ENCODE measurements at regions not wholly inside any gene's neighbourhood (a gene's known extent, or its start where the extent isn't known, plus 50 kb on each side); places are given as distances from the start of the nearest gene placed in this dataset.

DNA sequence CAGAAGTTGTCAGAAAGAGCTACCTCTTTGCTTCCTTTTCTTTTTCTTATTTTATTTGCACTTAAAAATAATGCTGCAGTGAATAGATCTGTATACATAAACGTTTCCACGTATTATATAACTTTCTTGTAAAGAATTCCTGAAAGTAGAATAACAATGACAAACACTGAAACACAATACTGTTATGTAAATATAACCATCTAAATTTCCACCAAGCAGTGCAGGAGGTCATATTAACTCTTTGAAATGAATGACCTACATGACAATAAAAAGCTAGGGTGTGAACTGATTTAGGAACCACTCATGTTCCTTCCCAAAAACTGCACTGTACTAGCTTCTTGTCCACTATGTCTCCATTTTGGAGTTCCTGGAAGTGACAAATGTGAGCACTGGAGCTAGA is 85.8 kb downstream of the COX18 start:
- Histone ChIP-seq H3K36me3 (ENCODE audit: insufficient read depth, insufficient read length, low read length) (no peaks in the 10 kb centered on the region), H3K4me1 (ENCODE audit: insufficient read depth, insufficient read length) (no peaks in the 10 kb centered on the region), H3K27me3 (ENCODE audit: insufficient read depth, insufficient read length) (no peaks in the 10 kb centered on the region), H3K9ac (ENCODE audit: insufficient read length, low read depth) (no peak overlapping the region), H3K4me3 (ENCODE audit: insufficient read length, low read depth) (no peak overlapping the region), H3K9me3 (ENCODE audit: insufficient read depth, low read length) (no peaks in the 10 kb centered on the region)
- no peak for TF ChIP-seq SUZ12 (IDR thresholded peaks at IDR 0.05; ENCODE audit: extremely low read depth, insufficient read depth, insufficient read length)
- no peak for TF ChIP-seq YY1 (IDR thresholded peaks at IDR 0.05; ENCODE audit: insufficient read depth, insufficient read length)
- TF ChIP-seq ZNF274 (IDR thresholded peaks at IDR 0.05; ENCODE audit: low read depth, low read length) = no peak
- no peak for DNase-seq (ENCODE audit: low read depth, low spot score)

DNA sequence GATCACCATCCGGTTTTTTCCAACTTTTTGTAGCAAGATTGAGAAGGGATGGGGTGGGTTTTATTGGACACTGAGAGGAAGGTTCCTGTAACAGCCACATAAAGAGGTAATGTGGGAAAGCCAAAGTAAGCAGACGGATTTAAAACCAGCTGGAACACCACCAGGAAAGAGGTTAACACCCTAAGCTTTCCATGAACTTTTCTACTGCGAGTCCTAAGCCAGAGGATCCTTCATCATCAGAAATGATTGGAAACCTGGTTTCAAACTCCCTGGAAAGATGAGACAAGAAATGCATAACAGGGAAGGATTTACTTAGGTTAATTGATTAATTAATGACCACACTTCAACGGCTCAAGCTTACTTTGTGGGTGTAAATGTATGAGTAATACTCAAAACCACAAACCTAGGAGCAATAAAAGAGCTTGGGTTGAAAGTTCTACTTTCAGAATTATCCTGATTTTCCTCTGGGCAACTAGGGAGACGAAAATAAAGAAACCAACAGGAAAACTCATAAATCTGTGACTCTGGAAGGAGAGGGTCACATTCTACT is 91.5 kb downstream of the COX18 start:
- Histone ChIP-seq H3K4me1 (ENCODE audit: insufficient read depth, insufficient read length) (no peaks in the 10 kb centered on the region), H3K4me3 (ENCODE audit: insufficient read length, low read depth) (no peak overlapping the region), H3K9me3 (ENCODE audit: insufficient read depth, low read length) (no peaks in the 10 kb centered on the region), H3K27me3 (ENCODE audit: insufficient read depth, insufficient read length) (no peaks in the 10 kb centered on the region), H3K9ac (ENCODE audit: insufficient read length, low read depth) (no peak overlapping the region), H3K36me3 (ENCODE audit: insufficient read depth, insufficient read length, low read length) (no peaks in the 10 kb centered on the region)
- DNase-seq (ENCODE audit: low read depth, low spot score) = no peak
- TF ChIP-seq YY1 (IDR thresholded peaks at IDR 0.05; ENCODE audit: insufficient read depth, insufficient read length) = no peak
- TF ChIP-seq ZNF274 (IDR thresholded peaks at IDR 0.05; ENCODE audit: low read depth, low read length) = no peak
- no peak for TF ChIP-seq SUZ12 (IDR thresholded peaks at IDR 0.05; ENCODE audit: extremely low read depth, insufficient read depth, insufficient read length)

DNA sequence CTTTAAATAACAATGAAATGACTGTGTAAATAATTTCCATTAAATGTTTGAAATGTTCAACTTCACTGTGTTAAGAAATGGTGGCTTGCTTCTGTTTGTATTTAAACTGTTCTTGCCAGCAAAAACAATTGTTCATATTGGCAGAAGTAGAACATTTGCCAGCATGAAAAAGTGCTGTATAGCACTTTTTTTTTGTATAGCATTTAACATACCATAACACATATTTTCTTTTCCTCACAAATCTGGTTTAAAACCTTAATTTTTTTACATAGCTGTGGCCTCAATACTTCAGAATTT is 94.1 kb downstream of the COX18 start:
- no peaks in the 10 kb centered on the region for H3K36me3 ChIP-seq (ENCODE audit: insufficient read depth, insufficient read length, low read length)
- no peaks in the 10 kb centered on the region for H3K4me1 ChIP-seq (ENCODE audit: insufficient read depth, insufficient read length)
- H3K27me3 ChIP-seq (ENCODE audit: insufficient read depth, insufficient read length) = no peaks in the 10 kb centered on the region
- no peak for DNase-seq (ENCODE audit: low read depth, low spot score)
- no peak overlapping the region for H3K4me3 ChIP-seq (ENCODE audit: insufficient read length, low read depth)
- TF ChIP-seq ZNF274 (IDR thresholded peaks at IDR 0.05; ENCODE audit: low read depth, low read length) = no peak
- TF ChIP-seq YY1 (IDR thresholded peaks at IDR 0.05; ENCODE audit: insufficient read depth, insufficient read length) = no peak
- no peak for TF ChIP-seq SUZ12 (IDR thresholded peaks at IDR 0.05; ENCODE audit: extremely low read depth, insufficient read depth, insufficient read length)
- no peak overlapping the region for H3K9ac ChIP-seq (ENCODE audit: insufficient read length, low read depth)
- H3K9me3 ChIP-seq (ENCODE audit: insufficient read depth, low read length) = no peaks in the 10 kb centered on the region

DNA sequence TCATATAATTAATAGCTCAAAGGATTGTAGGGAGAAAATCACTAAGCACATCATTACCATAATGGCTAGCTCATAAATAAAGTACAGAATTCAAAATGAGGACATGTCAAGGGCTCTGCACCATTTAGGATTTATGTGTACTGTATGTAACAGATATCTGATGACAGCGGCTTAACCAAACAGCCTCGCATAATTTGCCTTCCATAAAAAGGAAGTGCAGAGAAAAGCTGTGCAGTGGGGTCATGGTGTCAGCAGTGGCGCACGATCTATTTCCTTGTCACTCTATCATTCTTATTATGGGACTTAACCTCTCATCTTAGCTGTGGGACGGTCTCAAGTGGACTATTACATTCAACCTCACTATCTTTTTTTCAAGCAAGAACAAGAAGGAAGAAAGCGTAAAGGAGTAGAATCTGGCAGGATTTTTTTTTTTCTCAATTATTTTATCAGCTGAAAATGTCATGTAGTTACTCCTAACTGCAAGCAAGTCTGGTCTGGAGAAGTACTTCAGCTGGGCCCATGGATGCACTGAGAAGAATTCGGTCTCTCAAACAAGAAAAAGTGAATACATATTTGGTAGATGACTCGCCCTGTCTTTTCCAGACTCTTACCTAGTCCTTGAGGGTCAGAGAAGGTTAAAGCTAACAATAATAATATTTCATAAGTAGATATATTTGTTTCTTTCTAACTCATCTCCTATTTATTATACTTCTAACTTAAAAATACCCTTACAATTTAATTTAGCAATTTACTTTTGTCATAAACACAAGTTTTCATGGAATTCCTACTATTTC is 94.6 kb downstream of the COX18 start:
- TF ChIP-seq YY1 (IDR thresholded peaks at IDR 0.05; ENCODE audit: insufficient read depth, insufficient read length) = no peak
- TF ChIP-seq ZNF274 (IDR thresholded peaks at IDR 0.05; ENCODE audit: low read depth, low read length) = no peak
- no peak for TF ChIP-seq SUZ12 (IDR thresholded peaks at IDR 0.05; ENCODE audit: extremely low read depth, insufficient read depth, insufficient read length)
- DNase-seq (ENCODE audit: low read depth, low spot score) = no peak
- no peaks in the 10 kb centered on the region for H3K4me1 ChIP-seq (ENCODE audit: insufficient read depth, insufficient read length)
- H3K9me3 ChIP-seq (ENCODE audit: insufficient read depth, low read length) = no peaks in the 10 kb centered on the region
- no peaks in the 10 kb centered on the region for H3K27me3 ChIP-seq (ENCODE audit: insufficient read depth, insufficient read length)
- no peaks in the 10 kb centered on the region for H3K36me3 ChIP-seq (ENCODE audit: insufficient read depth, insufficient read length, low read length)
- H3K4me3 ChIP-seq (ENCODE audit: insufficient read length, low read depth) = no peak overlapping the region
- H3K9ac ChIP-seq (ENCODE audit: insufficient read length, low read depth) = no peak overlapping the region

DNA sequence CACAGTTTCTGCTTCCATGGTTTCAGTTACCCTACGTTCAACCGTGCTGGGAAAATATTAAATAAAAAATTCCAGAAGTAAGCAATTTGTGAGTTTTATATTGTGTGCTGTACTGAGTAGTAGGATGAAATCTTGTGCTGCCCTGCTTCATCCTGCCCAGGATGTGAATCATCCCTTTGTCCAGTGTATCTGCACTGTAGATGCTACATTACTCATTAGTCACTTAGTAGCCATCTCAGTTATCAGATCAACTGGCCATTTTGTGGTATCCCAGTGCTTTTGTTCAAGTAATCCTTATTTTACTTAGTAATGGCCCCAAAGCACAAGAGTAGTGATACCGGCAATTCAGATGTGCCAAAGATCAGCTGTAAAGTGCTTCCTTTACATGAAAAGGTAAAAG is 97.9 kb downstream of the COX18 start:
- TF ChIP-seq YY1 (IDR thresholded peaks at IDR 0.05; ENCODE audit: insufficient read depth, insufficient read length) (no peak), SUZ12 (IDR thresholded peaks at IDR 0.05; ENCODE audit: extremely low read depth, insufficient read depth, insufficient read length) (no peak), ZNF274 (IDR thresholded peaks at IDR 0.05; ENCODE audit: low read depth, low read length) (no peak)
- no peak for DNase-seq (ENCODE audit: low read depth, low spot score)
- Histone ChIP-seq H3K9ac (ENCODE audit: insufficient read length, low read depth) (no peak overlapping the region), H3K27me3 (ENCODE audit: insufficient read depth, insufficient read length) (no peaks in the 10 kb centered on the region), H3K4me1 (ENCODE audit: insufficient read depth, insufficient read length) (no peaks in the 10 kb centered on the region), H3K9me3 (ENCODE audit: insufficient read depth, low read length) (no peaks in the 10 kb centered on the region), H3K36me3 (ENCODE audit: insufficient read depth, insufficient read length, low read length) (no peaks in the 10 kb centered on the region), H3K4me3 (ENCODE audit: insufficient read length, low read depth) (no peak overlapping the region)

DNA sequence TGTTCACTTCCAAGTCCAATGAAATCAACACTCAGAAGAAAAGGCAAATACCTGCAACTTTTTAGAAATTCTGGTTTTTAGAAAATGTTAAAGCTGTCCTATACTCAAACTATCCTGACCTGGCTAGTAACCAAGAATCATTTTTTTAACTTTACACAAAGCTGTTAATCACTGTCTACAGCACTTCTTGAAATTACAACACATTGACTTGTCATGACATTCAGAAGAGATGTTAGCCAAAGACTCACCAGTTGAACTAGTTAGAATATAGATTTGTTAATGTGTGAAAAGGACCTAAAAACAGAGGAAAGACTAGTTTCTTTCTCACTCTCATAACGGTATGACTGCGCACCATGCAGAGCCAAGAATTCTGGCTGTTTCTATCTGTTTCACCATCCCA is 98.8 kb downstream of the COX18 start:
- Histone ChIP-seq H3K9me3 (ENCODE audit: insufficient read depth, low read length) (no peaks in the 10 kb centered on the region), H3K9ac (ENCODE audit: insufficient read length, low read depth) (no peak overlapping the region), H3K4me1 (ENCODE audit: insufficient read depth, insufficient read length) (no peaks in the 10 kb centered on the region), H3K27me3 (ENCODE audit: insufficient read depth, insufficient read length) (no peaks in the 10 kb centered on the region), H3K36me3 (ENCODE audit: insufficient read depth, insufficient read length, low read length) (no peaks in the 10 kb centered on the region), H3K4me3 (ENCODE audit: insufficient read length, low read depth) (no peak overlapping the region)
- no peak for DNase-seq (ENCODE audit: low read depth, low spot score)
- no peak for TF ChIP-seq YY1 (IDR thresholded peaks at IDR 0.05; ENCODE audit: insufficient read depth, insufficient read length)
- TF ChIP-seq ZNF274 (IDR thresholded peaks at IDR 0.05; ENCODE audit: low read depth, low read length) = no peak
- TF ChIP-seq SUZ12 (IDR thresholded peaks at IDR 0.05; ENCODE audit: extremely low read depth, insufficient read depth, insufficient read length) = no peak

DNA sequence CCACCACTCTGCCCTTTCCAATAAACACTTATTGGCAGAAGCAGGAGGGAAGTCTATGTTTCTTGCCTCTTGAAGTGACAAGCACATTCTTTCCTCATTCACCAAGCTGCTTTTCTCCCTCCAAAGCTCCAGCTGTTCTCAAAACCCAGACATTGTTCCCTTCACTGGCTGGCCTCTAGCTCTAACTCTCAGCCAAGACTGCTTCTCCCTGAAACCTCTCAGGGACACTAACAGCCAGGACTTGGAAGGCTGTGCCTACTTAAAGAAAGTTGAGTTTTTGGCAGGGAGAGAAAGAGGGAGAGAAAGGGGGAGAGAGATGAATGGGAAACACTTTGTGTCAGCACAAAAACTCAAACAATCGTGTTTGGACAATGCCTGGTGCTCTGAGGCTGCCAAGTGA is 99.5 kb downstream of the COX18 start:
- H3K27me3 ChIP-seq (ENCODE audit: insufficient read depth, insufficient read length) = no peaks in the 10 kb centered on the region
- no peaks in the 10 kb centered on the region for H3K4me1 ChIP-seq (ENCODE audit: insufficient read depth, insufficient read length)
- DNase-seq (ENCODE audit: low read depth, low spot score) = no peak
- no peak overlapping the region for H3K4me3 ChIP-seq (ENCODE audit: insufficient read length, low read depth)
- H3K9ac ChIP-seq (ENCODE audit: insufficient read length, low read depth) = no peak overlapping the region
- H3K36me3 ChIP-seq (ENCODE audit: insufficient read depth, insufficient read length, low read length) = no peaks in the 10 kb centered on the region
- H3K9me3 ChIP-seq (ENCODE audit: insufficient read depth, low read length) = no peaks in the 10 kb centered on the region
- TF ChIP-seq ZNF274 (IDR thresholded peaks at IDR 0.05; ENCODE audit: low read depth, low read length) (no peak), YY1 (IDR thresholded peaks at IDR 0.05; ENCODE audit: insufficient read depth, insufficient read length) (no peak), SUZ12 (IDR thresholded peaks at IDR 0.05; ENCODE audit: extremely low read depth, insufficient read depth, insufficient read length) (no peak)
